SKM-1 treated with dmso at 0.1 percent for 144 hours (cell line): ENCODE measurements at regions not wholly inside any gene's neighbourhood (a gene's known extent, or its start where the extent isn't known, plus 50 kb on each side); places are given as distances from the start of the nearest gene placed in this dataset.
"Not testable (repeated sequence)": the region's sequence is repeated elsewhere in the genome, so short reads cannot be mapped to it uniquely, and the experiment has no call there.

ENCODE experiments used
- DNase-seq: peaks from one replicate; lab custom pipeline; 2025; ENCODE audit not compliant: unreplicated experiment; lab: John Stamatoyannopoulos, UW

- no peak for DNase-seq
These were observed 200.5 kb upstream of the E2F8 start for GRCh38 chr11:19441288-19441687.

GRCh38 chr11:19437760-19438159, 197.0 kb upstream of the E2F8 start:
- no peak for DNase-seq

- DNase-seq = no peak
These were observed 196.2 kb upstream of the E2F8 start for GRCh38 chr11:19436932-19437331.

- no peak for DNase-seq
These were observed 194.7 kb upstream of the E2F8 start for GRCh38 chr11:19435306-19435989.

GRCh38 chr11:19433791-19434190, 193.0 kb upstream of the E2F8 start:
- DNase-seq = no peak

GRCh38 chr11:19433367-19433766, 192.6 kb upstream of the E2F8 start:
- DNase-seq = no peak

GRCh38 chr11:19432370-19433061, 191.8 kb upstream of the E2F8 start:
- no peak for DNase-seq

- no peak for DNase-seq
These were observed 190.1 kb upstream of the E2F8 start for GRCh38 chr11:19430754-19431398.

- DNase-seq = no peak
These were observed 189.6 kb upstream of the E2F8 start for GRCh38 chr11:19430346-19430745.

GRCh38 chr11:19429108-19429760, 188.5 kb upstream of the E2F8 start:
- DNase-seq = no peak

GRCh38 chr11:19428206-19429002, 187.7 kb upstream of the E2F8 start:
- no peak for DNase-seq

- DNase-seq = no peak
These were observed 186.1 kb upstream of the E2F8 start for GRCh38 chr11:19426756-19427403.

GRCh38 chr11:19426011-19426755, 185.4 kb upstream of the E2F8 start:
- no peak for DNase-seq

GRCh38 chr11:19422276-19422675, 181.5 kb upstream of the E2F8 start:
- no peak for DNase-seq

GRCh38 chr11:19420868-19421533, 180.3 kb upstream of the E2F8 start:
- DNase-seq = no peak

- DNase-seq = no peak
These were observed 179.1 kb upstream of the E2F8 start for GRCh38 chr11:19419808-19420207.

GRCh38 chr11:19419021-19419750, 178.4 kb upstream of the E2F8 start:
- DNase-seq = no peak

- DNase-seq = no peak
These were observed 177.5 kb upstream of the E2F8 start for GRCh38 chr11:19418221-19418620.

GRCh38 chr11:19412070-19412469, 171.3 kb upstream of the E2F8 start:
- DNase-seq = not testable (repeated sequence)
